Caki2 (cell line): ENCODE measurements at regions not wholly inside any gene's neighbourhood (a gene's known extent, or its start where the extent isn't known, plus 50 kb on each side); places are given as distances from the start of the nearest gene placed in this dataset.

Source experiments
- DNase-seq: peaks from one replicate; pipeline ENCODE4 v3.0.0-alpha.2; 2015; ENCODE audit warnings: low read depth
- in situ Hi-C: cut with HindIII; loops from 2 replicates; pipeline ENCODE4 v1.10.0; 2016; ENCODE audit warnings: low sequenced_read_pairs, low pct_unique_long_range_greater_than_20kb, mixed read lengths

GRCh38 chr10:125337510-125337909 lies 177.1 kb upstream of the CTBP2 start:
- in situ Hi-C loops, result no loop called here
- no peak for DNase-seq

- no peak for DNase-seq
- in situ Hi-C loops, result no loop called here
These were observed 174.2 kb upstream of the CTBP2 start for GRCh38 chr10:125334545-125334944.

GRCh38 chr10:125333769-125334168 lies 173.4 kb upstream of the CTBP2 start:
- in situ Hi-C loops, result no loop called here
- DNase-seq, result no peak

GRCh38 chr10:125333209-125333591 lies 172.8 kb upstream of the CTBP2 start:
- no peak for DNase-seq
- in situ Hi-C loops, result no loop called here

- in situ Hi-C loops, result no loop called here
- no peak for DNase-seq
These were observed 172.3 kb upstream of the CTBP2 start for GRCh38 chr10:125332548-125333208.

- in situ Hi-C loops, result no loop called here
- DNase-seq, result no peak
These were observed 170.7 kb upstream of the CTBP2 start for GRCh38 chr10:125331056-125331455.

GRCh38 chr10:125329056-125329455 lies 168.7 kb upstream of the CTBP2 start:
- no peak for DNase-seq
- in situ Hi-C loops, result no loop called here

GRCh38 chr10:125325326-125325725 lies 165.0 kb upstream of the CTBP2 start:
- no peak for DNase-seq
- in situ Hi-C loops, result no loop called here

GRCh38 chr10:125316436-125316835 lies 156.1 kb upstream of the CTBP2 start:
- DNase-seq, result no peak
- in situ Hi-C loops, result no loop called here

GRCh38 chr10:125300937-125301336 lies 140.6 kb upstream of the CTBP2 start:
- in situ Hi-C loops, result no loop called here

GRCh38 chr10:125299461-125299860 lies 139.1 kb upstream of the CTBP2 start:
- DNase-seq, result no peak
- in situ Hi-C loops, result no loop called here

More at GRCh38 chr10:125300937-125301336, 140.6 kb upstream of the CTBP2 start:
- DNase-seq, result no peak

- DNase-seq, result no peak
- in situ Hi-C loops, result no loop called here
These were observed 136.2 kb upstream of the CTBP2 start for GRCh38 chr10:125296598-125296997.

- in situ Hi-C loops, result no loop called here
- no peak for DNase-seq
These were observed 133.7 kb upstream of the CTBP2 start for GRCh38 chr10:125294109-125294508.

GRCh38 chr10:125291836-125292235 lies 131.5 kb upstream of the CTBP2 start:
- DNase-seq, result no peak
- in situ Hi-C loops, result no loop called here

- in situ Hi-C loops, result no loop called here
- no peak for DNase-seq
These were observed 129.1 kb upstream of the CTBP2 start for GRCh38 chr10:125289461-125289860.

- in situ Hi-C loops, result no loop called here
These were observed 124.7 kb upstream of the CTBP2 start for GRCh38 chr10:125284875-125285597.

GRCh38 chr10:125283836-125284614 lies 123.7 kb upstream of the CTBP2 start:
- no peak for DNase-seq
- in situ Hi-C loops, result no loop called here

More at GRCh38 chr10:125284875-125285597, 124.7 kb upstream of the CTBP2 start:
- DNase-seq, result no peak

- DNase-seq, result no peak
- in situ Hi-C loops, result no loop called here
These were observed 123.0 kb upstream of the CTBP2 start for GRCh38 chr10:125283191-125283835.

GRCh38 chr10:125281091-125281490 lies 120.7 kb upstream of the CTBP2 start:
- DNase-seq, result no peak
- in situ Hi-C loops, result no loop called here
